Activated CD4-positive, alpha-beta T cell treated with anti-CD3 and anti-CD28 coated beads, Interleukin-2, amount 10 ng/mL, durations not matched to agents 24 days and 14 days (primary cell): ENCODE measurements at regions not wholly inside any gene's neighbourhood (a gene's known extent, or its start where the extent isn't known, plus 50 kb on each side); places are given as distances from the start of the nearest gene placed in this dataset.
"Not testable (repeated sequence)": the region's sequence is repeated elsewhere in the genome, so short reads cannot be mapped to it uniquely, and the experiment has no call there.

ENCODE experiments used
- DNase-seq: peaks from one replicate; pipeline ENCODE4 v3.0.0; 2022
- H3K27ac Mint-ChIP-seq: one replicate; pipeline ENCODE4 v1.8.0; 2022; ENCODE audit warnings: mild to moderate bottlenecking, mixed read lengths
- H3K27me3 Mint-ChIP-seq: one replicate; pipeline ENCODE4 v1.8.0; 2022; ENCODE audit warnings: mixed read lengths
- H3K36me3 Mint-ChIP-seq: one replicate; pipeline ENCODE4 v1.8.0; 2022; ENCODE audit warnings: low read depth, mild to moderate bottlenecking, mixed read lengths
- H3K4me1 Mint-ChIP-seq: one replicate; pipeline ENCODE4 v1.8.0; 2021; ENCODE audit warnings: mixed read lengths
- H3K4me3 Mint-ChIP-seq: one replicate; pipeline ENCODE4 v1.8.0; 2022; ENCODE audit warnings: mild to moderate bottlenecking, moderate library complexity, mixed read lengths
- H3K9me3 Mint-ChIP-seq: one replicate; pipeline ENCODE4 v1.8.0; 2021; ENCODE audit warnings: mixed read lengths
- intact Hi-C: fragments of 100-400 bp; cut with micrococcal nuclease; formaldehyde crosslinking; loops from one replicate; pipeline ENCODE4 v1.15.1; 2023

DNA sequence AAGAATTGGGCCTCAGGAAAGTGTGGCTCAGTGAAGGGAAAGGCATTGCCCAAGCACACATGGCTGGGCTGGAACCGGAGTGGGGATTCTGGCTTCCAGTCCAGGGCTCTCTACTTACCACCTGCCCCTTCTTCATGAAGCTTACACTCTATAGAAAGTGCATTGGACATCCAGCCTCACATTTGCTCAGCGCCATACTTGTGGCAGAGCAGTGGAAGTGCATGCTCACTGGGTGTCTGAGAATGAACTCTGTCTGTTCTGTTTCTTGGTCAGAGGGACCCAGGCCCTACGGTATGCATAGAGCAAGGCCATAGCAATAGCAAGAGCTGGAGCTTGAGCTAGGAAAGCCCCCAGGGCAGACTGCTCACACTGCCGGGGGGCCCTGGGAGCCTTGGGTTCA lies 1253.5 kb downstream of the TYW1 start:
- no peak overlapping the region for H3K4me3 Mint-ChIP-seq
- no peaks in the 10 kb centered on the region for H3K27me3 Mint-ChIP-seq
- H3K27ac Mint-ChIP-seq: no peak overlapping the region
- intact Hi-C loops: no loop called here
- no peak for DNase-seq
- H3K9me3 Mint-ChIP-seq: peaks cover 11% of the 10 kb centered on the region
- no peaks in the 10 kb centered on the region for H3K4me1 Mint-ChIP-seq
- H3K36me3 Mint-ChIP-seq: no peaks in the 10 kb centered on the region

DNA sequence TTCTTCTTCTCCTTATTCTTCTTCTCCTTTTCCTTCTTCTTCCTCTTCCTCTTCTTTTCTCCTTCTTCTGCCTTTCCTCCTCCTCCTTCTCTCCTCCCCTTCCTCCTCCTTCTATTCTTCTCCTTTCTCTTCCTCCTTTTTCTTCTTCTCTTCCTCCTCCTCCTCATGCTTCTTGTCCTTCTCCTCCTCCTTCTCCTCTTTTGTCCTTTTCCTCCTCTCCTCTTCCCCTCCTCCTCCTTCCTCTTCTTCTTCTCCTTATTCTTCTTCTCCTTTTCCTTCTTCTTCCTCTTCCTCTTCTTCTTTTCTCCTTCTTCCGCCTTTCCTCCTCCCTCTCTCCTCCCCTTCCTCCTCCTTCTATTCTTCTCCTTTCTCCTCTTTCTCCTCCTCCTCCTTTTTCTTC lies 1258.2 kb downstream of the TYW1 start:
- H3K4me3 Mint-ChIP-seq, H3K4me1 Mint-ChIP-seq, H3K27ac Mint-ChIP-seq, intact Hi-C loops, H3K27me3 Mint-ChIP-seq, DNase-seq, H3K9me3 Mint-ChIP-seq, H3K36me3 Mint-ChIP-seq: not testable (repeated sequence)

DNA sequence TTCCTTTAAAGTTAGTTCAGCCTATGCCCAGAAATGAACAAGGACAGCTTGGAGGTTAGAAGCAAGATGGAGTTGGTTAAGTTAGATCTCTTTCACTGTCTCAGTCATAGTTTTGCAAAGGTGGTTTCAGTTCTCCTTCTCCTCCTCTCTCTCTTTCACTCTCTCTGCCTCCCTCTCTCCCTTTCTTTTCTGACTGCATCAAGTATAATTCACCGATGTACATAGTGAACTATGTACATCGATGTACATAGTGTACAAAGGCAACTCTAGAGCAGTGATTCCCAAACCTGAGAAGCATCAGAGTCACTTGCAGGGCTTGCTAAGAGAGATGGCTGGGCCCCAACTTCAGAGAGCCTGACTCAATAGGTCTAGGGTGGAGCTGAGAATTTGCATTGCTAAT lies 1259.7 kb downstream of the TYW1 start:
- peaks cover 14% of the 10 kb centered on the region for H3K9me3 Mint-ChIP-seq
- intact Hi-C loops: no loop called here

DNA sequence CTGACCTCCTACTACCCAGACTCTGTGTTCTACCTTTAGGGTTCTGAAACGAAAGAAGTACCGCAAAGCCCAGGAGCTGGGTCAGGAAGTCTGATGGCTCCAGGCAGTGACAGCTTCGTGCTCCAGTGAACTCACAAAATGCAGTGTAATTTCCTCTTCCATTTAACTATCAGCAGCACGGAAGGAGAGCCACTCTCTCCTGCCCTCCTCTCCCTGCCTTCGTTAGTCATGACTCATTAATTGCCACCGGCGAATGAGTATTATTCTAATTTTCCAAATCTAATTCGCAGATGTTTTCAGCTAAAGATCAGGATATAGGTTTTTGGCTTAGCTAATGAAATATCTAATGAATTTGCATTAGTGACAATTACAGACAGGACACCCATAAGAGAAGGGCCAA lies 1262.0 kb downstream of the TYW1 start:
- no peak for DNase-seq
- Mint-ChIP-seq H3K4me3 (no peak overlapping the region), H3K36me3 (no peaks in the 10 kb centered on the region), H3K4me1 (no peaks in the 10 kb centered on the region), H3K27ac (no peak overlapping the region), H3K27me3 (no peaks in the 10 kb centered on the region), H3K9me3 (peaks cover 17% of the 10 kb centered on the region)
- intact Hi-C loops: no loop called here

More for the DNA sequence above, 1259.7 kb downstream of the TYW1 start:
- Mint-ChIP-seq H3K27ac (no peak overlapping the region), H3K27me3 (no peaks in the 10 kb centered on the region), H3K36me3 (no peaks in the 10 kb centered on the region), H3K4me1 (no peaks in the 10 kb centered on the region), H3K4me3 (no peak overlapping the region)
- DNase-seq: no peak

DNA sequence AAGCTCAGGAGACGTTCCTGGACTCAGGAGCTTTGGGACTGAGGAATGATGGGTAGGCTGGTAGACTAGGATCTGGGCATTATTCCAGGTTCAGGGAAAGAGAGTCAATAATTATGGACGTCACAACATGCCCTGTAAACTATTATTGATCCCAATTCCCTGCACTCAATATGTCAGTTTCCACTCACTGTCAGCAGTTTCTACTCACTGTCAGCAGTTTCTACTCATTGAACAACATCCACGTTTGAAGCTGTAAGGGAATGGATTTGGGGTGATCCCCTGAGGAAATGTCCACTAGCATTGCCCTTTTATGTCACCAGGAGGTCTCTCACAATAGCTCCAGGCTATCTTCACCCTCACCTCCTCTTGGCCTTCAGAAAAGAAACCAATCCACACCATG lies 1268.6 kb downstream of the TYW1 start:
- H3K27me3 Mint-ChIP-seq: no peaks in the 10 kb centered on the region
- intact Hi-C loops: no loop called here

DNA sequence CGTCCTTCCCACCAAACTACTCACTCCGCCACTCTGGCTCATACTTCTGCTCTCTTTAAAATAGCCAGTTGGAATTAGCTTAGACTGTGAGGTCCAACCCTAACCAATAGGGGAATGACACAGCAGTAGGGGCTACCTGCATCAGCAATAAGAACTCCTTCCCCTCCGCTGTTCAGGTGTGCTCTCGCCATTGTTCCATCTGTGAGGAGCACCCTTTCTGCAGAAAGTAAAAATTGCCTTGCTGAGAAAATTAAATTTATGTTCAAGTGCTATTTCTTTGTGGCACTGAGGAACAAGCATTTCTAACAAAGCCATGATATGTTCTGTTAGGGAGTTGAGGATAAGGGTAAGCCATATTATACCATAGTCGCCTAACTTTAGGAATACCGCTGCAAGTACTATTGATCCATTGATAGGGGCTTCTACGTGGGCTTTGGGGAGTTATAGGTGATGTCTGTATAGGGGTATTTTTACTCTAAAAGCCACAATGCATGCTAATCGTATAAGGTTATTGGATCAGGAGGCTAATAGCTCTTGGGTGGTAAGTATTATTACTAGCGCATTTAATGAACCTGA lies 1269.5 kb downstream of the TYW1 start:
- intact Hi-C loops: no loop called here
- Mint-ChIP-seq H3K27ac (no peak overlapping the region), H3K4me3 (no peak overlapping the region), H3K4me1 (no peaks in the 10 kb centered on the region), H3K9me3 (peaks cover 11% of the 10 kb centered on the region), H3K36me3 (no peaks in the 10 kb centered on the region), H3K27me3 (no peaks in the 10 kb centered on the region)
- no peak for DNase-seq

More for the DNA sequence above, 1268.6 kb downstream of the TYW1 start:
- no peak for DNase-seq
- Mint-ChIP-seq H3K36me3 (no peaks in the 10 kb centered on the region), H3K4me1 (no peaks in the 10 kb centered on the region), H3K27ac (no peak overlapping the region), H3K9me3 (peaks cover 17% of the 10 kb centered on the region), H3K4me3 (no peak overlapping the region)

DNA sequence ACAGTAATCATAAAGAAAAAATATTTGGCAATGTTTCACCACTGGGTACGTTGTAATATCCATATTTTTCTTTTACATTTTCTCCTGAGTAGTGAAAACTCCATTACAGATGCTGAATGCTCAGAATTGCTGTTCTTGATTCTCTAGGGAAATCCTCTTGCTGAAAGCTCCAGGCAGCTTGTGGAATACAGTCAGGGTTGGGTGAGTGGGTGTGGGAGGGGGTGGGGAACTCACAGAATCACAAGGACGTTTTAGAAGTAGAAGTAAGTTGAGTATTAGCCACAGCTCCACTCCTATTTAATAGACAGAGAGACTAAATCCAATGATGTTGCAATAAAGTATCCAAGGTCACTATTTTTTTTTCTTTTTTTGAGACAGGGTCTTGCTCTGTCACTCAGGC lies 1270.9 kb downstream of the TYW1 start:
- Mint-ChIP-seq H3K4me3 (no peak overlapping the region), H3K4me1 (no peaks in the 10 kb centered on the region), H3K9me3 (peaks cover 11% of the 10 kb centered on the region), H3K27ac (no peak overlapping the region), H3K27me3 (no peaks in the 10 kb centered on the region), H3K36me3 (no peaks in the 10 kb centered on the region)
- no peak for DNase-seq
- intact Hi-C loops: no loop called here

DNA sequence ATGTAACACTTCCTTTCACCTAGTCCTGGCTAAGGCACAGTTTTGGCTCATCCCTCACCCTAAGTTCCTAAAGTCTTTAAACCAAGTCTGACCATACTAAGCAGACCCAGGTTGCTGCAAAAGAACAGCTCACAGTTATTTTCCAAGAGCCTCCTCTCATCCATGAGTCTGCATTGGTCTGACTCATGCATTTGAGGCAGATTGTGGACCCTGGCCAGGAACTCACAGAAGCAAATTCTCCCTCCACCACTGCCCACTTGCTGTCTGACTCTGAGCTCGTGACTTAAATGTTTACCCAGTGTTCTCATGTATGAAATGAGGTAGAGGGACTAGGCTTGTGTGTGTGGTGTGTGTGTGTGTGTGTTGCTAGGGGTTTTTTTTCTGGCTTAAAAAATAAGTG lies 1272.8 kb downstream of the TYW1 start:
- H3K36me3 Mint-ChIP-seq: no peaks in the 10 kb centered on the region
- no peak for DNase-seq
- H3K27me3 Mint-ChIP-seq: no peaks in the 10 kb centered on the region
- H3K4me1 Mint-ChIP-seq: no peaks in the 10 kb centered on the region
- intact Hi-C loops: no loop called here
- H3K9me3 Mint-ChIP-seq: peaks cover 3% of the 10 kb centered on the region
- no peak overlapping the region for H3K4me3 Mint-ChIP-seq
- H3K27ac Mint-ChIP-seq: no peak overlapping the region

DNA sequence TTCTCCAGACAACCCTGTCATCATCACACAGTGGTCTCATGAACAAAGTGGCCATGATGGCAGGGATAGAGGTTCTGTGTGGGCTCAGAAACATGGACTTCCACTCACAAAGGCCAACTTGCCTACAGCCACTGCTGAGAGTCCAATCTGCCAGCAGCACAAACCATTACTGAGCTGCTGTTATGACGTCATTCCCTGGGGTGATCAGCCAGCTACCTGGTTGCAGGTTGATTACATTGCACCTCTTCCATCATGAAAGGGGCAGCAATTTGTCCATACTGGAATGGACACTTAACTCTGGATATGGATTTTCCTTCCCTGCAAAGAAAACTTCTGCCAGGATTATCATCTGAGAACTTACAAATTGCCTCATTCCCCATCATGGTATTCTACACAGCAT lies 1275.9 kb downstream of the TYW1 start:
- no peak overlapping the region for H3K4me3 Mint-ChIP-seq
- peaks cover under 1% of the 10 kb centered on the region for H3K9me3 Mint-ChIP-seq
- intact Hi-C loops: no loop called here
- H3K27ac Mint-ChIP-seq: no peak overlapping the region
- no peaks in the 10 kb centered on the region for H3K36me3 Mint-ChIP-seq
- DNase-seq: no peak
- H3K27me3 Mint-ChIP-seq: no peaks in the 10 kb centered on the region
- H3K4me1 Mint-ChIP-seq: no peaks in the 10 kb centered on the region

DNA sequence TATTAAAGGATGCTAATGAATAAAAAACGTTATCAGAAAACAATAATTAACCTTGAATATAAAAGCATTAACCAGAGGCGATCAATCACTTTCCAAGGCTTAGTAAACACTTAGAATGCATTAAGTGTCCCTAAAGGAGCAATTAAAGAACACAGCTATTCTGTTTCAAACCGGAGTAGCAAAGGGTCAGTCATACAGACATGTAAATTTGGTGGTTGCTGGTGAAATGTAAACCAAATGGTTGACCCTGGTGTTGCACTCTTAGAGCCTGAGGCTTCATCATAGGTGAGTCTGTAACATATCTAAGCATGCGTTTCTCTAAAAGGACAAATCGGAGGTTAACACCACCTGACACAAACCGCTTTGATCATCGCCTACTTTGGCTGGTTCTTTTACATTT lies 1280.1 kb downstream of the TYW1 start:
- Mint-ChIP-seq H3K36me3 (no peaks in the 10 kb centered on the region), H3K4me1 (no peaks in the 10 kb centered on the region), H3K9me3 (peaks cover 6% of the 10 kb centered on the region), H3K27ac (no peak overlapping the region), H3K4me3 (no peak overlapping the region), H3K27me3 (no peaks in the 10 kb centered on the region)
- no peak for DNase-seq
- intact Hi-C loops: no loop called here

DNA sequence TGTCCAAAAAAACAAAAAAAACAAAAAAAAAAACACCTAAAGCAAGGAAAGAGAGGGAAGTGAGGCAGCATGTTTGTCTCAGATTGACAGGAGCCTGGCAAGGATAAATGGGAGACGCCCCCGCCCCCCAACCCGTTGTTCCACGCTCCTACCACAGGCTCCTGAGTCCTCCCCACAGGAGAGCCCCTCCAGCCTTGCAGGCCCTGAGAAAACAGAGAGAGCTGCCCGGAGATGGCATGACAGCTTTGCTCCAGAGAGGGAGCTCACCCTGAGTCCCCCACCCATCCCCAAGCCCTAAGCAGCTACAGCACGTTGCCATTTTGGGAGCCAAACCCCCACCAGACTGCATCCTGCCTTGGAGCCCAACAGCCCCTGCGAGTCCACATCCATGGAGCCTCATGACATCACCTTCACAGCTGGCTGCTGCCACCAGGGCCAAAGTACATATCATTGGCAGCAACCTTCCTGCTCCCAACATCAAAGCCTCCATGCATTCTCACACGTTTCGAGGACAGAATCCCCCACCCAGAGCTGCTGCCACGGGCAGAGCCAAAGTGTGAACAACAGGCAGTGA lies 1283.3 kb downstream of the TYW1 start:
- H3K27ac Mint-ChIP-seq: no peak overlapping the region
- peaks cover 17% of the 10 kb centered on the region for H3K9me3 Mint-ChIP-seq
- no peak overlapping the region for H3K4me3 Mint-ChIP-seq
- intact Hi-C loops: no loop called here
- no peaks in the 10 kb centered on the region for H3K27me3 Mint-ChIP-seq
- H3K4me1 Mint-ChIP-seq: no peaks in the 10 kb centered on the region
- no peaks in the 10 kb centered on the region for H3K36me3 Mint-ChIP-seq
- no peak for DNase-seq

DNA sequence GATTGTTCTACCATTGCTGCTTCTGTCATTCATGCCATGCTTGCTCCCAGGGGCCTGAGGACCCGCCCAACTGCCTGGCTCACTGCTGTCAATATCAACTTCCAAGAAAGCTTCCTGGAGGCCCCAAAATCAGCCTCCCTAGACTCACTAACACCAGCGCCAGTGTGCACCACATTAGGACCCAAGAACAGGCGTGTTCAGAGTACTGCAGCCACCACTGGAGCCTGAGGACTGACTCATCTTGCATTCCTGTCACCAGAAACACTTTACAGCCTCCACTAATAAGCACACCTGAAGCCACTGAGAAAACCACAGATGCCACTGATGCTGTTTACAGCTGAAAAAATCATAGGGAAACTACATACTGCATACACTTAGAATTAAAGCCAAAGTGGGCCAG lies 1284.3 kb downstream of the TYW1 start:
- Mint-ChIP-seq H3K4me3 (no peak overlapping the region), H3K27me3 (no peaks in the 10 kb centered on the region), H3K4me1 (no peaks in the 10 kb centered on the region), H3K27ac (no peak overlapping the region), H3K9me3 (peaks cover 18% of the 10 kb centered on the region), H3K36me3 (no peaks in the 10 kb centered on the region)
- intact Hi-C loops: no loop called here
- no peak for DNase-seq

DNA sequence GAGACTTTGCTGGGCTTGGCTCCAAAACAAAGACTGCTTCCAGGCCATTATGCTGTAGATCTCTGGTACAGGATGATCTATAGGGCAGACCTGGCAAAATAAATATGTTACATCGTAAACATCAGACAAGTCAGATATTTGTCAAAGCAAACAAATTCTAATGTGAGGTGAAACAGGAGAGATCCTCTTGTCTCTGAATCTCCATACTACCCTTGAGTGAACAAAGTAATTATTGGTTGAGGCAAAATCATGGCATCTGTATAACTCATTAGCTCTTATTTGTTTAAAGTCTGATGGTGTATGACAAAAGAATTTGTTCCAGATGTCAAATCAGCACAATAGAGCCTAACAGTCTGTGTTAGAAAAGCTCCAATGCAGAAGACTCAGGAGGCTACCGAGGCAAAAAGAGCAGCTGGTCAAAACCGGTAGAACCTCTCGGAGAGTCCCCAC lies 1291.5 kb downstream of the TYW1 start:
- no peak overlapping the region for H3K4me3 Mint-ChIP-seq
- no peaks in the 10 kb centered on the region for H3K27me3 Mint-ChIP-seq
- DNase-seq: no peak
- no peak overlapping the region for H3K27ac Mint-ChIP-seq
- intact Hi-C loops: no loop called here
- peaks cover 8% of the 10 kb centered on the region for H3K9me3 Mint-ChIP-seq
- no peaks in the 10 kb centered on the region for H3K4me1 Mint-ChIP-seq
- no peaks in the 10 kb centered on the region for H3K36me3 Mint-ChIP-seq

DNA sequence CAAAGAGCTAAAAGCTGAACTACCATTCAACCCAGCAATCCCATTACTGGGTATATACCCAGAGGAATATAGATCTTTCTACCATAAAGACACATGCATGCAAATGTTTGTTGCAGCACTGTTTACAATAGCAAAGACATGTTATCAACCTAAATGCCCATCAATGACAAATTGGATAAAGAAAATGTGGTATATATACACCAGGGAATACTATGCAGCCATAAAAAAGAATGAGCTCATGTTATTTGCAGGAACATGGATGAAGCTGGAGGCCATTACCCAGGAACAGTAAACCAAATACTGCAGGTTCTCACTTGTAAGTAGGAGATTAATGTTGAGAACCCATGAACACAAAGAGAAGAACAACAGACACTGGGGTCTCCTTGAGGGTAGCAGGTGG lies 1295.1 kb downstream of the TYW1 start:
- Mint-ChIP-seq H3K36me3 (no peaks in the 10 kb centered on the region), H3K4me1 (no peaks in the 10 kb centered on the region), H3K27ac (no peak overlapping the region), H3K4me3 (no peak overlapping the region), H3K27me3 (no peaks in the 10 kb centered on the region), H3K9me3 (peaks cover 10% of the 10 kb centered on the region)
- DNase-seq: no peak
- intact Hi-C loops: no loop called here

DNA sequence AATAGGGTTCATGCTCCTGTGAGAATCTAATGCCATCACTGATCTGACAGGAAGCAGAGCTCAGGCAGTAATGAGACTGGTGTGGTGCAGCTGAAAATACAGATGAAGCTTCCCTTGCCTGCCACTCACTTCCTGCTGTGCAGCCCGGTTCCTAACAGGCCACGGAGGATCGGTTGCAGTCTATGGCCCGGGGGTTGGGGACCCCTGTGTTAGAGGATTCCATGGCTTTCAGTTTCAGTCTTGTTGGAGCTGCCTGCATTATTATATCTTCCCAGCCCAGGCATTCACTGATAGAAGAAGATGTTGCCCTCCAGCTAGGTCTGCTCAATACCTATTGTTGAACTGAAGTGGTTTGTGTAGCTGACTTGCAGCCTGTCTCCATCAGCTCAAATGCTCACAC lies 1298.8 kb downstream of the TYW1 start:
- intact Hi-C loops: no loop called here
- Mint-ChIP-seq H3K9me3 (peaks cover 15% of the 10 kb centered on the region), H3K27me3 (no peaks in the 10 kb centered on the region), H3K4me3 (no peak overlapping the region), H3K27ac (no peak overlapping the region), H3K36me3 (no peaks in the 10 kb centered on the region), H3K4me1 (no peaks in the 10 kb centered on the region)
- no peak for DNase-seq
